Body of pancreas (tissue), 4 donors: ENCODE measurements at regions not wholly inside any gene's neighbourhood (a gene's known extent, or its start where the extent isn't known, plus 50 kb on each side); places are given as distances from the start of the nearest gene placed in this dataset.
"Not testable (repeated sequence)": the region's sequence is repeated elsewhere in the genome, so short reads cannot be mapped to it uniquely, and the experiment has no call there.

Source experiments
- ATAC-seq: fragments of 150-250 bp; one replicate; pipeline ENCODE4 v1.9.1; 2016
- DNase-seq, 4 donors: peaks; one replicate each; pipeline ENCODE4 v3.0.0-alpha.2; 2019
- H3K27ac ChIP-seq, 4 donors: fragments of 200-600 bp; sonication (generic); 1 replicate in 3 of 4; 2 replicates in 1 of 4; pipeline versions ENCODE4 v1.5.1 to v1.6.1; 2016 to 2019; ENCODE audit warnings: mild to moderate bottlenecking in 1 of 4, mixed read lengths in 1 of 4, moderate library complexity in 1 of 4
- H3K27me3 ChIP-seq, 2 donors: fragments of 200-600 bp; sonication (generic); one replicate each; pipeline ENCODE4 v1.6.0; 2016; ENCODE audit warnings: mild to moderate bottlenecking in 1 of 2
- H3K36me3 ChIP-seq, 2 donors: fragments of 200-600 bp; sonication (generic); replicated peaks in 1 of 2; 2 replicates each; pipeline ENCODE4 v1.5.1; 2016; ENCODE audit warnings: low read depth in 2 of 2; ENCODE audit not compliant: insufficient read depth in 1 of 2
- H3K4me1 ChIP-seq: fragments of 200-600 bp; sonication (generic); one replicate; pipeline ENCODE4 v1.6.0; 2016
- H3K4me3 ChIP-seq, 2 donors: fragments of 200-600 bp; sonication (generic); 1 replicate in 1 of 2; 2 replicates in 1 of 2; pipeline ENCODE4 v1.5.1; 2016 to 2019
- H3K9me3 ChIP-seq, 3 donors: fragments of 200-600 bp; sonication (generic); 1 replicate in 2 of 3; 2 replicates in 1 of 3; pipeline ENCODE4 v1.5.1; 2016
- WGBS, 2 donors: methylation state at CpG; one replicate each; pipeline ENCODE4 v1.1.5; 2017; 5-methylcytosine and 5-hydroxymethylcytosine counted together
- intact Hi-C: fragments of 100-400 bp; cut with DNase I; formaldehyde crosslinking; loops from one replicate; pipeline ENCODE4 v1.15.1; 2023

DNA sequence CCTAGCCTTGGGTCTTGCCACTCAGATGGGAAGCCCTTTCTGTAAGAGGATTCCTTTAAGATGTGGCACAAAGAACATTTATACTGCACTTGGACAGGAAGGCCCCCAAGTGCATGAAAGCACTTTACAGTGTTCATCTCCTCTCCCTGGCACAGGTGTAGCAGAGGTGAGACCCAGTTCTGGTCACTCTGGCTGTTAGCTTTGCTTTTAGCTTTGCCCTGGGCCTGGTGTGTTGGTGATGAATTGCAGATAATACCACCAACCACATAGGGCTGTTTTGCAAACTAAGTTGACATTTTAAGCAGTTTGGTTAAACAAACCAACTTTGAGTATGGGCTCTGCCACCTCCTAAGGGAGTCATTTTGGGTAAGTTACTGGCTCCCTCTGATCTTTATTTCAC is 296.3 kb downstream of the BCL2L11 start:
- H3K27ac ChIP-seq, H3K27me3 ChIP-seq, H3K9me3 ChIP-seq, H3K4me1 ChIP-seq, H3K4me3 ChIP-seq, H3K36me3 ChIP-seq, ATAC-seq, DNase-seq, intact Hi-C loops: not testable (repeated sequence)

DNA sequence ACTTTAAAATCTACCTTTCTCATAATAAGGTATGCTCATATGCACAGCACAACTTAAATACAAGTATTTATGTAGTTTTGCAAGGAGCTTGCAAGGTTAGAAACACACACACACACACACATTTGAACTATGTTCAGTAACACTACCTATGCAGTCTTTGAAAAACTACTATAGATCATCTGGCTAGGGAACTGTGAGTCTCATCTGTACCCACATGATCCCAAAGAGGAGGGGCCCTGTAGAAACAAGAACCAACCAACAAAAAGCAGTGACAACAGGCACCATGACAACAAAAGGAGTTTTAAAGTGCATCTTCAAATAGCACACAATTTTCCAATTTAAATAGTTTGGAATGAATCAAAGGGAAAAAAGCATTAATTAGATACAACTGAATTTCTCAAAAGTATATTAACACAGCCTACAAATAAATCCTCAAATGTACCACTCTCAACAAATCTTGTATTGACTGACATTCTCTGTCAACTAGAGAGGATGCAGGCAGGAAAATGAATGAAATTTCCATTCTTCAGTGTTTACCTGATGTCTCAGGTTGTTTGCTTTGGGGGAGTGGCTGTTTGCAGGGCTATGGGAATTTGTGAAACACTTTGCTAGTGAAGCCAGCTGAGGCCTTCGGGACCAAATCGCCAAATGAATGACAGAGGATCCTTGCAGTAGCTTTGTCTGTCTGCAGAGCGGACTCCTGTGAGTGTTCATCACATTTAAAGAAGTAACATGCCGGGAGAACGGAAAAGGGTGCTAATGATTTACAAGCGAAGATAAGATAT is 297.6 kb downstream of the BCL2L11 start:
- H3K4me1 ChIP-seq, ATAC-seq, DNase-seq, H3K27me3 ChIP-seq, H3K36me3 ChIP-seq, H3K9me3 ChIP-seq, intact Hi-C loops, H3K4me3 ChIP-seq, H3K27ac ChIP-seq: not testable (repeated sequence)
- 19 to 21% methylated on average over 2 to 5 of the region's 6 CpGs for WGBS, 2 donors

DNA sequence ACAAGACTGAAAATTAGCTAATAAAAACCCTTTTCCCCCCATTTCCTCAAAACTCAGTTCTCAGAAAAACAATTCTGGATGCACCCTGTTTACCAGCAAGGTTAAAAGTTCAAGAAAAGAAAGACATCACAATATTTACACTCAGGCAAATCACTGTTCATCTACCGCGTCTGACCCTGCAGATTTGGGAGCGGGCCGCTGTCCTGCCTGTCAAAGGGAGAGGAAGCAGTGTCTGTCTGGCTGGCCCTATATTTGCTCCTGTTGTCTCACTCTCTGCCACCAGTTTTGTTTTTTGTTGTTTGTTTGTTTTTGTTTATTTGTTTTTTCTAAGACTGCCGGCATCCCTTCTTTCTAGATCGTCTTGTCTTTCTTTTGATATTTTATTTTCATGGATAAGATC is 299.4 kb downstream of the BCL2L11 start:
- H3K4me1 ChIP-seq, intact Hi-C loops, H3K4me3 ChIP-seq, H3K27me3 ChIP-seq, H3K9me3 ChIP-seq, H3K36me3 ChIP-seq, H3K27ac ChIP-seq, ATAC-seq, DNase-seq: not testable (repeated sequence)
- whole genome bisulfite sequencing, 2 donors: 88 to 93% methylated on average over 4 to 6 of the region's 6 CpGs

DNA sequence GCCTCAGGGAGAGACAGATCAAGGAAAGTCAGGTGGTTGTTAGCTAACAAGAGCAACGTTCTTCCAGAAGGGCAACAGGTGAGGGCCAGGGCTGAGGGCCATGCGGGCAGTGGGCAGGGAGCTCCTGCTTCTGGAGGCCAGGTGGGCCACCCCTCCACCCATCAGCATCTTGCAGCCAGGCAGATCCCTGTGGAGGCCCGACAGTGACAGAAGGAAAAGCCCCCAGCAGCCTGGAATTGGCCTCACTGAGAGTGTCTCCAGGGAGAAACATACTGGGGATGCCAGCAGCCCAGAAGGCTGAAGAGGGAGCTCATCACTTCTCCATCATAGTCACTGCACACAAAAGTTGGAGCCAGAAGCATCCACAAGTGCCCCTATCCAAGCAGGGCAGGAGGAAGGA is 300.1 kb downstream of the BCL2L11 start:
- DNase-seq, H3K9me3 ChIP-seq, H3K4me3 ChIP-seq, ATAC-seq, H3K4me1 ChIP-seq, H3K36me3 ChIP-seq, intact Hi-C loops, H3K27me3 ChIP-seq, H3K27ac ChIP-seq: not testable (repeated sequence)
- 69 to 71% methylated on average over 3 of the region's 3 CpGs for WGBS, 2 donors

DNA sequence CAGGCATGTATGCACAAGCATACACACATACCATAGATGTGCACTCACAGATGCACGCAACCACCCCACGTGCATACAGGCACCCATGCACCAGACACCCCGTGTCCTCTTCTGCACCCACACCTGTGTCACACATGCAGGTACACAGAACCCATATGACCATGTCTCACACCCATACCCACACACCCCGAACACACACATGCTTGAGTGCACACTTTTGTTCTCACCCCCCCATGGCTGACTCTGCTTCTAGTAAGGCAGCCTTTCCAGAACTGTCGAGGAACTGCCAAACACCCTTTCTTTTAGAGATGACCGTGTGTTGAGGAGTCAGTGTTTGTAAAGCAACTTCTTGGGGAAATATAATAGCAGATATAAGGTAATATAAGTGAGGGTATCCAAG is 301.2 kb downstream of the BCL2L11 start:
- WGBS, 2 donors: 83 to 89% methylated on average over 4 to 5 of the region's 6 CpGs
- DNase-seq, H3K27ac ChIP-seq, H3K27me3 ChIP-seq, H3K9me3 ChIP-seq, ATAC-seq, H3K4me3 ChIP-seq, H3K4me1 ChIP-seq, intact Hi-C loops, H3K36me3 ChIP-seq: not testable (repeated sequence)

DNA sequence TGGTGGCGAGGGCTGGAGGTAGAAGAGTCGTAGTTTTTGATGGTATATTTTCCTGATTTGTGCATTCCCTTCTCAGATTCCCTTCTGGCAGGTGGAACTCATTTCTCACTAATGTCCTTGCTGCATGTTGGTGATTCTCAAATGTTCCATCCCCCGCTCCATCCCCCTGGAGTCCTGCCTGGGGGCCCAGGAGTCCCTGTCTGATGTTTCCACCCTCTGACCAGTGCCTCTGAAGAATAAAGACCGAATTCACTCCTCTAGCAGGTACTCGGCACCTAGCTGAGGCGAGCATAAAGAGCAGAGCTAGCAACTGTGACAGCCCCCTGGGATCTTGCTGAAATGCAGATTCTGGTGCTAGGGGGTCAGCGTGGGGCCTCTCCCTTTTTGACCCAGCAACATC is 301.8 kb downstream of the BCL2L11 start:
- H3K4me1 ChIP-seq, DNase-seq, ATAC-seq, intact Hi-C loops, H3K9me3 ChIP-seq, H3K4me3 ChIP-seq, H3K36me3 ChIP-seq, H3K27me3 ChIP-seq, H3K27ac ChIP-seq: not testable (repeated sequence)
- WGBS, 2 donors: 79 to 88% methylated on average over 7 of the region's 7 CpGs

DNA sequence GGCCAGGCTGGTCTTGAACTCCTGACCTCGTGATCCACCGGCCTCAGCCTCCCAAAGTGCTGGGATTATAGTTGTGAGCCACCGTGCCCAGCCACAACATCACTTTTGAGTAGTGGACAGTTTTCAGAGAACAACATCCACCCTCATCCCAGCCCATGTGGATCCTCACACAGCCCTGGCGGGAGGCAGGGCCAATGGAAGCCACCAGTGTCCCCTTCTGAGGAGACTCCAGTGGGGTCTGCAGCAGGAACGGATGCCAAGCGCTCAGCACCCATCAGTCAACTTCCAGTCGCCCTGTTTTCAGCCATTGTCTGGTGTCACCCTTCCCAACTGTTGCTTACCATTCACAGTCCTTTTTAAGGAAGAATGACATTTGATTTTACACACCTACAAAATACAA is 302.5 kb downstream of the BCL2L11 start:
- H3K27ac ChIP-seq, H3K4me1 ChIP-seq, H3K9me3 ChIP-seq, DNase-seq, H3K4me3 ChIP-seq, intact Hi-C loops, H3K27me3 ChIP-seq, ATAC-seq, H3K36me3 ChIP-seq: not testable (repeated sequence)
- 87 to 92% methylated on average over 7 of the region's 7 CpGs for WGBS, 2 donors

DNA sequence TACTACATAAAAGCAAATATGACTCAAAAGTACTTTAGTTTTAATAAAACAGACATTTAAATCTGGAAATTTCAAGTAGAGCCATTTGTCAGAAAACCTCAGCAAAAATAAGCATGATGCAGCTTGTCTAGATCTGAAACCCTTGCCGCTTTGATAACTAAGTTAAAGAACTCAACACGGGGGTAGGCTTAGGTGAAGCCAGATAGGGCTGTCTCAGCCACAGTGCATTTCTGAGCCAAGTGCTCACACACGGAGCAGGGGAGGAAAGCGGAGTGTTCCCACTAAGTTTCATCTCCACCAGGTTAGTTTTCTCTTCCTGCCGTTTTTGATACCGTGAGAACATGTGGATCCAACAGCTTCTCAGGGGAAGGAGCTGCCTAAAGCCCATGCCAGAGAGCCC is 303.5 kb downstream of the BCL2L11 start:
- not testable (repeated sequence) for ATAC-seq
- 73 to 80% methylated on average over 1 to 4 of the region's 6 CpGs for WGBS, 2 donors

DNA sequence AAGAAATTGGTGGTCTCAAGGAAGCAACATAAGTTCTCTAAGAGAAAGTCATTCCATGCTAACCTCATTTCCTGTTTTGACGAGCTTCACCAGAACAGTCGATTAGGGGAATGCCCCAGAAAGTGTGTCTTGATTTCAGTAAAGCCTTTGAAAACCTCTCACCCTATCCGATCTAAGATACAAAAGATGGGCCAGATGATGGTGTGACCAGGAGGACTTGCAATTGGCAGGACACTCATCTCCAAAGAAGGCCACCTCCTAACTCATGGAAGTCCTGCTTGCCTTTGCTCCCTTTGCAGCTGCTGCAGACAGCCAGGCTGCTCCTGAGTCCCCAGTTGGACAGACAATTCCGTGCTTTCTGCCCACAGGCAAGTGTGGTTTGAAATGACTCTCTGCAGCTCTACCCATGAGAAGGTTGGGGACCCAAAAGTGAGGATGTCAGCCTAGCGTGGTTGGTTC is 304.2 kb downstream of the BCL2L11 start:
- H3K27me3 ChIP-seq, ATAC-seq, H3K9me3 ChIP-seq, H3K4me3 ChIP-seq, DNase-seq, H3K4me1 ChIP-seq, intact Hi-C loops, H3K36me3 ChIP-seq, H3K27ac ChIP-seq: not testable (repeated sequence)
- 83 to 85% methylated on average over 2 to 3 of the region's 5 CpGs for WGBS, 2 donors

More for the DNA sequence above, 303.5 kb downstream of the BCL2L11 start:
- H3K9me3 ChIP-seq, H3K27me3 ChIP-seq, DNase-seq, H3K27ac ChIP-seq, H3K4me3 ChIP-seq, H3K36me3 ChIP-seq, intact Hi-C loops, H3K4me1 ChIP-seq: not testable (repeated sequence)

DNA sequence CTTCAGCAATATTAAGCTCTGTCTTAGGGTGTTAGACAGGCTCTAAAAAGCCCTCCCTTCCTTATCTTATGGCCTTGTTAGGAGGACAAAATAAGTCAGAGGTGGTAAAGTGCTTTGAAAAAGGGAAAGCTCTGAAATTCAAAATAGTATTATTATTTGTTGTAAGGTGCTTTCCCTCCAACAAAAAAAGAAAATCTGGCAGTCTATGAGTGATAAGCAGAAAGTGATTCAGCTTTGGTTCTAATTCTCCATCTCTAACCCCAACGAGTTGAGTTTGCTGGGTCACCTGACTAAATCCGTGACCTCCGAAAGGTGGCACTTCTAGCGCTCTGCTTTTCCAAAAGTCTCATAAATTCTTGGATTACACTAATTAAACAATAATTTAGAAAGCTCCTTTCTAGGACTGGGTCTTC is 305.1 kb downstream of the BCL2L11 start:
- H3K36me3 ChIP-seq, H3K27ac ChIP-seq, DNase-seq, H3K4me3 ChIP-seq, H3K27me3 ChIP-seq, H3K9me3 ChIP-seq, intact Hi-C loops, H3K4me1 ChIP-seq, ATAC-seq: not testable (repeated sequence)
- 82% methylated on average over 4 of the region's 4 CpGs for WGBS, 2 donors

DNA sequence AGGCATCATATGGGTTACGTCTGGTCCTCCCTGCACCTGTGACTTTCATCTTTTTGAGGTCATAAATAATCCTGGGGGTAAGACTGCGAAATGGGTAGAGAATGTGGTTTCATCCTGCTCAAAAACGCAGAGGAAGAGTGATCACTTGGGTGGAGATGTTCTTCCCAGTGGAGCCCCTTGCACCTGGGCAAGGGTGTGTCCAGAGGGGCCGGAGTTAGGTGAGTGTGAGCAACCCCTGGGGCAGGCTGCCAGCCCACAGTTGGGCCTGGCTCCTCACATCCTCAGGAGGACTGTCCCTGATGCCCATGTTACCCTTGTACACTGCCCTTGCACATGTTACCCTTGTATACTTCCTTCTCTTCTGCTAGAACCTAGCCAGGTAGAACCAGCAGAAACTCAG is 306.6 kb downstream of the BCL2L11 start:
- H3K27ac ChIP-seq, H3K9me3 ChIP-seq, ATAC-seq, DNase-seq, H3K4me1 ChIP-seq, H3K4me3 ChIP-seq, H3K36me3 ChIP-seq, H3K27me3 ChIP-seq, intact Hi-C loops: not testable (repeated sequence)
- 72 to 75% methylated on average over 3 to 4 of the region's 4 CpGs for WGBS, 2 donors

DNA sequence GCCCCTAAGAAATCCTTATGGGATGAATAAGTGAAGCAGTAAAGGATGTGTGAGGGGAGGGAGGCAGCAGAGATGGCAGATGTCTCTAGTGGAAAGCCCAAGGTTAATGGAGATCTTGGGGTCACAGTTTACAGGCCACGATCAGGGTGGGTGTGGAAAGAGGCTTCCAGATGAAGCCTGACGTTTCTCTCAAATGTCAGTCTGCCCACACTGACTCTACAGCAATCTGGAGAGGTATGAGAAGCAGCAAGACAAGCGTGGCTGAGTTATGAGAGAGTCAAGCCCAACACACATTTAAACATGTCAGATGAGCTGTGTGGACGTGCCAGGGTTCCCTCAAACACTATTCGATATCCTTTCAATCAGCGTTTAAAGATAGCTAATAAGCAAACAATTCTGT is 308.2 kb downstream of the BCL2L11 start:
- H3K4me3 ChIP-seq, H3K9me3 ChIP-seq, H3K27me3 ChIP-seq, ATAC-seq, DNase-seq, intact Hi-C loops, H3K4me1 ChIP-seq, H3K36me3 ChIP-seq, H3K27ac ChIP-seq: not testable (repeated sequence)
- 61% methylated on average over 3 to 5 of the region's 6 CpGs for WGBS, 2 donors
